ENCODE measurements at regions not wholly inside any gene's neighbourhood (a gene's known extent, or its start where the extent isn't known, plus 50 kb on each side); places are given as distances from the start of the nearest gene placed in this dataset.

- DNase-seq (ENCODE audit: low spot score), result no peak
Observed at GRCh38 chr7:25750744-25751508, 401.1 kb upstream of the NFE2L3 start.

- no peak for DNase-seq (ENCODE audit: low spot score)
Observed at GRCh38 chr7:25752154-25752553, 399.8 kb upstream of the NFE2L3 start.

GRCh38 chr7:25752967-25753791 is 398.8 kb upstream of the NFE2L3 start:
- DNase-seq (ENCODE audit: low spot score), result no peak

GRCh38 chr7:25753837-25754236 is 398.2 kb upstream of the NFE2L3 start:
- DNase-seq (ENCODE audit: low spot score), result no peak

GRCh38 chr7:25754333-25754732 is 397.7 kb upstream of the NFE2L3 start:
- DNase-seq (ENCODE audit: low spot score), result no peak

- DNase-seq (ENCODE audit: low spot score), result no peak
Observed at GRCh38 chr7:25754751-25755150, 397.2 kb upstream of the NFE2L3 start.

GRCh38 chr7:25756601-25757000 is 395.4 kb upstream of the NFE2L3 start:
- DNase-seq (ENCODE audit: low spot score), result no peak

GRCh38 chr7:25758559-25758958 is 393.4 kb upstream of the NFE2L3 start:
- no peak for DNase-seq (ENCODE audit: low spot score)

GRCh38 chr7:25759286-25759685 is 392.7 kb upstream of the NFE2L3 start:
- DNase-seq (ENCODE audit: low spot score), result no peak

GRCh38 chr7:25759748-25760147 is 392.2 kb upstream of the NFE2L3 start:
- no peak for DNase-seq (ENCODE audit: low spot score)

GRCh38 chr7:25762511-25763462 is 389.2 kb upstream of the NFE2L3 start:
- no peak for DNase-seq (ENCODE audit: low spot score)

GRCh38 chr7:25763463-25763860 is 388.5 kb upstream of the NFE2L3 start:
- no peak for DNase-seq (ENCODE audit: low spot score)

GRCh38 chr7:25765110-25765655 is 386.8 kb upstream of the NFE2L3 start:
- no peak for DNase-seq (ENCODE audit: low spot score)

- no peak for DNase-seq (ENCODE audit: low spot score)
Observed at GRCh38 chr7:25770235-25770634, 381.8 kb upstream of the NFE2L3 start.

- DNase-seq (ENCODE audit: low spot score), result no peak
Observed at GRCh38 chr7:25770670-25771069, 381.3 kb upstream of the NFE2L3 start.

GRCh38 chr7:25771491-25771890 is 380.5 kb upstream of the NFE2L3 start:
- no peak for DNase-seq (ENCODE audit: low spot score)

GRCh38 chr7:25772802-25773201 is 379.2 kb upstream of the NFE2L3 start:
- no peak for DNase-seq (ENCODE audit: low spot score)

GRCh38 chr7:25774675-25775074 is 377.3 kb upstream of the NFE2L3 start:
- DNase-seq (ENCODE audit: low spot score), result no peak

- no peak for DNase-seq (ENCODE audit: low spot score)
Observed at GRCh38 chr7:25775570-25775969, 376.4 kb upstream of the NFE2L3 start.

GRCh38 chr7:25775999-25776743 is 375.8 kb upstream of the NFE2L3 start:
- DNase-seq (ENCODE audit: low spot score), result no peak

- no peak for DNase-seq (ENCODE audit: low spot score)
Observed at GRCh38 chr7:25776744-25777123, 375.3 kb upstream of the NFE2L3 start.

Measured in CD4-positive, alpha-beta T cell treated with Interleukin-6 at 100 ng/mL for 8 hours (primary cell).